ENCODE measurements at regions not wholly inside any gene's neighbourhood (a gene's known extent, or its start where the extent isn't known, plus 50 kb on each side); places are given as distances from the start of the nearest gene placed in this dataset.

DNA sequence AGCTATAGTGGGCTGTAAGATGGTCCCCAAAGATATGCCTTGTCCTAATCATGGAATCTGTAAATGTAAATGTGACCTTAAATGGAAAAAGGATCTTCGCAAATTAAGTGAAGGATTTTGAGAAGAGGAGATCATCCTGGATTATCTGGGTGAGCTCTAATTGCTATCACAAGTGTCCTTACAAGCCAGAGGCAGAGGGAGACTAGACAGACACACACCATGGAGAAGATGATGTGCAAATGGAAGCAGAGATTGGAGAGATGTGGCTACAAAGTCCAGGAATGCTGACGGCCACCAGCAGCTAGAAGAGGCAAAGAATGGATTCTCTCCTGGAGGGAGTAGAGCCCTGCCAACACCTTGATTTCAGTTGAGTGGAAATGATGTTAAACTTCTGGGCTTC is 102.3 kb upstream of the PROK2 start:
- Histone ChIP-seq H3K9me3 (ENCODE audit: control insufficient read depth, insufficient read depth, low read length) (no peaks in the 10 kb centered on the region), H3K27me3 (ENCODE audit: control insufficient read depth, insufficient read depth, low read length) (no peaks in the 10 kb centered on the region), H3K4me3 (ENCODE audit: low read depth, low read length) (no peak overlapping the region), H3K9ac (ENCODE audit: low read depth, low read length) (no peak overlapping the region), H3K36me3 (ENCODE audit: control insufficient read depth, insufficient read depth, low read length) (no peaks in the 10 kb centered on the region), H3K4me1 (ENCODE audit: control insufficient read depth, insufficient read depth, low read length) (peaks cover 3% of the 10 kb centered on the region)

DNA sequence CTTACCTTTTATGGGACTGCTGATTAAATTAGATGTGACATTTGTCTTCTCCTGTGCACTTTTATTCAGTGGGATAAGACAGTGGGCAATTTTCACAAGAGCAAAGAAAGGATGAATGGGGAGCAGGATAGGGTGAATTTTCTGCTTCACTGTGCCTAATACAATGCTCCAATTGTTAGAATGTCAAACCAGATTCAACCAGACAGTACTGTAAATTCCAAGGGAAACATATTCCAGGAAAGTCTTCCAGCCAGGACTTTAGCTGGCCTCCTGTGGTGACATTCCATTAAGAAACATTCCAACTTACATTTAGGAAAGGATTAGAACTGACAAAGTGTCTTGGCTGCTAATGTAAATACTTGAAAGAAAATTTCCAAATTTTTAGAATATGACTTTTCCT is 100.1 kb upstream of the PROK2 start:
- no peaks in the 10 kb centered on the region for H3K27me3 ChIP-seq (ENCODE audit: control insufficient read depth, insufficient read depth, low read length)
- H3K9ac ChIP-seq (ENCODE audit: low read depth, low read length), result no peak overlapping the region
- H3K4me1 ChIP-seq (ENCODE audit: control insufficient read depth, insufficient read depth, low read length), result peaks cover 3% of the 10 kb centered on the region
- no peak overlapping the region for H3K4me3 ChIP-seq (ENCODE audit: low read depth, low read length)
- H3K36me3 ChIP-seq (ENCODE audit: control insufficient read depth, insufficient read depth, low read length), result no peaks in the 10 kb centered on the region
- no peaks in the 10 kb centered on the region for H3K9me3 ChIP-seq (ENCODE audit: control insufficient read depth, insufficient read depth, low read length)

DNA sequence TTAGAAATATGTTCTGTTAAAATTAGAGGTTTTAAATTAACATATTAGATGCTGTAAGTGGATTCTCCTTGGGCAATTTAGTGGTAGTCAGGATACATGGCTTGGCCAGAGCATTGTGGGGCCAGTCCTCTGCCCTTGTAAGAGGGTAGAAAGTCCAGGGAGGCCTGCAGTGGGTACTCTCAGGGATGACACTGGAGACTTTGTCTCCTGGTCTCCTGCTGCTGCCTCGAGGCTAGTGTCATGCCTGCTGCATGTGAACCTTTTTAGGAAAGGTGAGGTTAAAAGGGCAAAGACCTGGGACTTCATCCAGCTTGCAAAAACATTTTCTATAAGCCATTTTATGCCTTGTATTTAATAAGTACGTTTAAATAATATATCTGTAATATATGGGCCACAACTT is 96.8 kb upstream of the PROK2 start:
- Histone ChIP-seq H3K4me3 (ENCODE audit: low read depth, low read length) (no peak overlapping the region), H3K4me1 (ENCODE audit: control insufficient read depth, insufficient read depth, low read length) (peaks cover 5% of the 10 kb centered on the region), H3K9ac (ENCODE audit: low read depth, low read length) (no peak overlapping the region), H3K9me3 (ENCODE audit: control insufficient read depth, insufficient read depth, low read length) (no peaks in the 10 kb centered on the region), H3K27me3 (ENCODE audit: control insufficient read depth, insufficient read depth, low read length) (no peaks in the 10 kb centered on the region), H3K36me3 (ENCODE audit: control insufficient read depth, insufficient read depth, low read length) (no peaks in the 10 kb centered on the region)

DNA sequence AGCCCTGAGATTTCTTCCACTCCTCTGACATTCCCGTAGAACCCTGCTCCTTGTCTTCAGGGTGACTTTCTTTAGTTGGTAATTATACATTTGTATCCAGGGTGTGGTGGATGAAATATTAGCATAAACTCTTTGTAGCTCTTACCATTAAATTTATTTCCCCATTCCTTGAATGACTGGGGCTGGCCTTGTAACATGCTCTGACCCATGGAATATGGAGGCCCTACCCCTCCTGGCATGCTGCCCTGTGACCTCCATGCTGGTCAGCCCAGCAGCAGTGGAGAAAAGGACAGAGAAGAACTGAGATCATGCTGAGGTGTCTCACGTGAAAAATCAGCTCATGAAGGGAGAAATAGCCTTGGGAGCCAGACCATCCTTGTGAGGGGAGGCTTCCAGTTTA is 96.1 kb upstream of the PROK2 start:
- H3K9me3 ChIP-seq (ENCODE audit: control insufficient read depth, insufficient read depth, low read length), result no peaks in the 10 kb centered on the region
- no peak overlapping the region for H3K4me3 ChIP-seq (ENCODE audit: low read depth, low read length)
- no peaks in the 10 kb centered on the region for H3K36me3 ChIP-seq (ENCODE audit: control insufficient read depth, insufficient read depth, low read length)
- peaks cover 12% of the 10 kb centered on the region for H3K4me1 ChIP-seq (ENCODE audit: control insufficient read depth, insufficient read depth, low read length)
- no peaks in the 10 kb centered on the region for H3K27me3 ChIP-seq (ENCODE audit: control insufficient read depth, insufficient read depth, low read length)
- H3K9ac ChIP-seq (ENCODE audit: low read depth, low read length), result no peak overlapping the region

DNA sequence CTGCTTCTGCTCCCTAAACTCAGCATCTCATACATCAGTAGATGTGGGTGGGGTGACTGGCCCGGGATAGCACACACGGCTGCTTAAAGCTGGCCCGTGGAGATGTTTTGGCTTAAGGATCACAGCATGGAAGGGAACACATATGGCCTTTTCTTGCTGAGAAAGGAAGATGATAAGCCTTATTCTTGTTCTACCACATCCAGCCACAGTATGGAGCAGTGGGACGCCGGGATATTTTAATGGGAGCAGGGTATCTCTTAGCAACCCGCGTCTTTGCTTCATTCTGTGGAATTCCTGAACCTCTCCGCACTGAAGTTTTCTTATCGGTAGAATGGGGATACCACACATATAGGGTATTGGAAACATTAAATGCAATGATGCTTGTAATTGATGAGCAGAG is 94.1 kb upstream of the PROK2 start:
- no peak overlapping the region for H3K4me3 ChIP-seq (ENCODE audit: low read depth, low read length)
- no peaks in the 10 kb centered on the region for H3K36me3 ChIP-seq (ENCODE audit: control insufficient read depth, insufficient read depth, low read length)
- H3K27me3 ChIP-seq (ENCODE audit: control insufficient read depth, insufficient read depth, low read length), result no peaks in the 10 kb centered on the region
- no peaks in the 10 kb centered on the region for H3K9me3 ChIP-seq (ENCODE audit: control insufficient read depth, insufficient read depth, low read length)
- no peak overlapping the region for H3K9ac ChIP-seq (ENCODE audit: low read depth, low read length)
- H3K4me1 ChIP-seq (ENCODE audit: control insufficient read depth, insufficient read depth, low read length), result peaks cover 16% of the 10 kb centered on the region

DNA sequence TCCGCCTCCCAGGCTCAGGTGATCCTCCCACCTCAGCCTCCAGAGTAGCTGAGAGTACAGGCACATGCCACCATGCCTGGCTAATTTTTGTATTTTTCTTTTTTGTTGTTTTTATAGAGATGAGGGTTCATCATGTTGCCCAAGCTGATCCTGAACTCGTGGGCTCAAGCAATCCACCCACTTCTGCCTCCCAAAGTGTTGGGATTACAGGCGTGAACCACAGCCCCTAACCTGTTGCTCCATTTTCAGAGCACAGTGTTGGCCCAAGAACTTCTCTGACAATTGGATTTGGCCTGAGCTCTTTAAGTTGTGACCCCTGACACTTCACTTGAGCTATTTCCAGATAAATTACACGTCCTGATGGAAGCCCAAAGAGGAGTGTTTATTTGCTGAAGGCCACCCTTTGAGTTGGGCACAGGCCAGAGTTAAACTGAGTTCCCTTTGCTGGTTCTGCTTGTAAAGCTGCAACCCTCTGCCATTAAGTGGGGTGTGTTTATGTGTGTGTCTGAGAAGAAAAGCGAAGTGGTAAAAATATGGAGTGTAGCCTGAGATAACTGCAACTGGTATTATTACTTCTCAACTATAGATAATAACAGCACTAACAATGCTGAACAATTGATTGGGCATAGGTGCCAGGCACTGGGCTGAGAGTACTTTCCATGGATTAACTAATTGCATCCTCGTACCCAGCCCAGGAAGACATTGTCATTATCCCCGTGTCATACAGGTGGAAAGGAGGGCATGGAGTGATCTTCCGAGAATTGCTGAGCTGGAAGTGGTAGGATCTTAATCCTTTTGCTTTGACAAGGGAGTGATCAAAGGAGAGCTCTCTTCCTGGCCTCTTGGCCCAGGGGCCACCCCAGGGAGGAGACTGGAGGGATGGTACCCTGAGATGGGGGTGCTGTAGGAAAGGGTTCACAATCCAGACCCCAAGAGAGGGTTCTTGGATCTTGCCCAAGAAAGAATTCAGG is 91.5 kb upstream of the PROK2 start:
- Histone ChIP-seq H3K9me3 (ENCODE audit: control insufficient read depth, insufficient read depth, low read length) (no peaks in the 10 kb centered on the region), H3K36me3 (ENCODE audit: control insufficient read depth, insufficient read depth, low read length) (no peaks in the 10 kb centered on the region), H3K4me1 (ENCODE audit: control insufficient read depth, insufficient read depth, low read length) (peaks cover 22% of the 10 kb centered on the region), H3K4me3 (ENCODE audit: low read depth, low read length) (no peak overlapping the region), H3K9ac (ENCODE audit: low read depth, low read length) (no peak overlapping the region), H3K27me3 (ENCODE audit: control insufficient read depth, insufficient read depth, low read length) (no peaks in the 10 kb centered on the region)

DNA sequence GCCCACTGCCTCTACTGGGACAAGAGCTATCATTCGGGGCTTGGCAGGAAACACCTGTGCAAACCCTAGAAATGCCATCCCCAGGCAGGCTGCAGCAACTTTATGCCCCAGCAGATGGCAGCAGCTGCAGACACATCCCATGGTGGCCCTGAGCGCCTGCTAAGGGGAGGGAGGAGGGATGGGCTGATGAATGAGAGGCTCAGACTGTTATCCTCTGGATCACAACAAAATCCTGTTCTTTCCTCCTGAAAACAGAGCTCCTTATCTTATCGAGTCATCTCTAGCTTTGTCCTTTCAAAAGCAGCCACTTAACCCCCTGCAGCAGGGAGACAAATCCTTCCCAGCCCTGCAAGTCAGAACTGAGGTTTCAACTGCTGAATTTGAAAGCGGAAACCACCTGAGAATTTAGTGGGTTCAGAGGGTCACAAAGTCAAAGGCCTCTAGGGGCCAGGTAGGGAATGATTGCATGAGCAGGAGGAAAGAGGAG is 90.6 kb upstream of the PROK2 start:
- Histone ChIP-seq H3K9ac (ENCODE audit: low read depth, low read length) (no peak overlapping the region), H3K4me3 (ENCODE audit: low read depth, low read length) (no peak overlapping the region), H3K27me3 (ENCODE audit: control insufficient read depth, insufficient read depth, low read length) (no peaks in the 10 kb centered on the region), H3K36me3 (ENCODE audit: control insufficient read depth, insufficient read depth, low read length) (no peaks in the 10 kb centered on the region), H3K9me3 (ENCODE audit: control insufficient read depth, insufficient read depth, low read length) (no peaks in the 10 kb centered on the region), H3K4me1 (ENCODE audit: control insufficient read depth, insufficient read depth, low read length) (peaks cover 22% of the 10 kb centered on the region)

DNA sequence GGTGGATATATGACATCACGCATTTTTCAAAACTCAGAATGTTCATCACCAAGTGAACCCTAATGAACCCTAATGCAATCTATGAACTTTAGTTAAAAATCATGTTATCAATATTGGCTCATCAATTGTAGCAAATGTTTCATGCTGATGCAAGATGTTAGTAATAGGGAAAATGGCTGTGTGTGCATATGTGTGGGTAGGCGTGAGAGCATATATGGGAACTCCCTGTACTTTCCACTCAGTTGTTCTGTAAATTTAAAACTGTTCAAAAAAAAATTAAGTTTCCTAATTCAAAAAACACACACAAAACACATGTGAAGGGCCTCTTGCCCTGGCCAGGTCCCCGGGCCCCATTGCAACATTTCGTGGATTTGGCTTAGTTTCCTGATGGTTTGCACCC is 89.7 kb upstream of the PROK2 start:
- Histone ChIP-seq H3K9me3 (ENCODE audit: control insufficient read depth, insufficient read depth, low read length) (no peaks in the 10 kb centered on the region), H3K36me3 (ENCODE audit: control insufficient read depth, insufficient read depth, low read length) (no peaks in the 10 kb centered on the region), H3K9ac (ENCODE audit: low read depth, low read length) (no peak overlapping the region), H3K4me3 (ENCODE audit: low read depth, low read length) (no peak overlapping the region), H3K27me3 (ENCODE audit: control insufficient read depth, insufficient read depth, low read length) (no peaks in the 10 kb centered on the region), H3K4me1 (ENCODE audit: control insufficient read depth, insufficient read depth, low read length) (peaks cover 22% of the 10 kb centered on the region)

DNA sequence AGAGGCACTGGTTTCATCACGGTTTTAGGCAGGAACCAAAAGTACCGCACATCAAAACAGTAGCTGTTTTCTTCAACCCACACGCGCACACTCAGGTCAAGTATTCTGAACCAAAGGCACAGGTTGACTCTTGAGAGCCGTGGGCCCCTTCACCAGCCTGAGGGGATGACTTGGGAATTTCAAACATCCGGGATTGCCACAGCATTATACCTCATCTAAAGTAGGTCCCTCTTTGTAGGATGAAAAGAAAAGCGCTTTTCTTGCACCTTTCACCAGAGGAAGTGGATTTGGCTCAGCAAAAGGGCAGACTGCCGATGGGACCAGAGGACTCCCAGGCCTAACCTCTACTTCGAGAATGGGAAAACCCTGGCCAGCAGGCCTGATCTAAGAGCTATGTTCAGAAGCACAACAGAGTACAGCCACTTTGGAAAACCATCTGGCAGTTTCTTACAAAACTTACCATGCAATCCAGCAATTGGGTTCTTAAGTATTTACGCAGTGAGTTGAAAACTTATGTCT is 88.2 kb upstream of the PROK2 start:
- H3K27me3 ChIP-seq (ENCODE audit: control insufficient read depth, insufficient read depth, low read length), result no peaks in the 10 kb centered on the region
- peak overlapping the region; percentile 18 for H3K9ac ChIP-seq (ENCODE audit: low read depth, low read length)
- H3K9me3 ChIP-seq (ENCODE audit: control insufficient read depth, insufficient read depth, low read length), result no peaks in the 10 kb centered on the region
- H3K36me3 ChIP-seq (ENCODE audit: control insufficient read depth, insufficient read depth, low read length), result no peaks in the 10 kb centered on the region
- peaks cover 22% of the 10 kb centered on the region for H3K4me1 ChIP-seq (ENCODE audit: control insufficient read depth, insufficient read depth, low read length)
- no peak overlapping the region for H3K4me3 ChIP-seq (ENCODE audit: low read depth, low read length)

DNA sequence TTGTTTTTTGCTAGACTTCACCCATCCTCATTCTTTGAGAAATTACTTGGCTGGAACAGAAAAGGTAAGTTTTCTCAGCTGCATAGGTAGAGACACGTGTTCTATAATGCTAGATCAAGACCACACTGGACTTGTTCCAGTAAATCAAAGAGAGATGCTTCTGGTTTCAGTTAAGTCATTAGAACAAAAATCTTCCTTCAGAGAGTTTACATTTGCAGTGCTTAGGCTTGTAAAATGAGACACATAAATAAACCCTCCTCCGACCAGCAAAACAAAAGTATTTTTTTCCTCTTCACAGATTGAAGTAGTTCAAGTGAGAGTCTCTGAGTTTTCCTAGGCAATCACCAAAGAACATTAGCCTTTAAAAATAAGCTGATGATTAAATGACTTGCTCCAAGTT is 87.3 kb upstream of the PROK2 start:
- Histone ChIP-seq H3K9ac (ENCODE audit: low read depth, low read length) (no peak overlapping the region), H3K4me3 (ENCODE audit: low read depth, low read length) (no peak overlapping the region), H3K27me3 (ENCODE audit: control insufficient read depth, insufficient read depth, low read length) (no peaks in the 10 kb centered on the region), H3K36me3 (ENCODE audit: control insufficient read depth, insufficient read depth, low read length) (no peaks in the 10 kb centered on the region), H3K9me3 (ENCODE audit: control insufficient read depth, insufficient read depth, low read length) (no peaks in the 10 kb centered on the region), H3K4me1 (ENCODE audit: control insufficient read depth, insufficient read depth, low read length) (peaks cover 22% of the 10 kb centered on the region)

DNA sequence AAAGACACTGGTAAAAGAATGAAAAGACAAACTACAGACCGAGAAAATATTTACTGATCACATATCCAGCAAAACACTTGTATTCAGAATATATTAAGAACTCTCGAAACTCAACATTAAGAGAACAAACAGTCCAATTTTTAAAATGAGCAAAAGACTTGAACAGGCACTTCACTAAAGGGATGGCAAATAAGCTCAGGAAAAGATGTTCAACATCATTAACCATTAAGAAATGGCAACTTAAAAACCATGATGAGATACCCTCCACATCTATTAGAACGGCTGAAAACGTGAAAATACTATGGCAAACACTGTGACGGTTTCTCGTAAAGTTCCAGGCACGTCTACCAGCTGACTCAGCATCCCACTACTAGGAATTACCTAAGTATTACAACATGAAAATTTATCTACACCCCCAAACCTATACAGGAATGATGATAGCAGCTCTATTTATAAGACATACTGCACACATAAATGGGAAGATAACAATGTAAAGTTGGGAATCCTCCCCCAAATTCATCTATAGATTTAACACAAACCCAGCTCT is 86.1 kb upstream of the PROK2 start:
- Histone ChIP-seq H3K9me3 (ENCODE audit: control insufficient read depth, insufficient read depth, low read length) (no peaks in the 10 kb centered on the region), H3K4me3 (ENCODE audit: low read depth, low read length) (no peak overlapping the region), H3K4me1 (ENCODE audit: control insufficient read depth, insufficient read depth, low read length) (peaks cover 13% of the 10 kb centered on the region), H3K9ac (ENCODE audit: low read depth, low read length) (no peak overlapping the region), H3K36me3 (ENCODE audit: control insufficient read depth, insufficient read depth, low read length) (no peaks in the 10 kb centered on the region), H3K27me3 (ENCODE audit: control insufficient read depth, insufficient read depth, low read length) (no peaks in the 10 kb centered on the region)

DNA sequence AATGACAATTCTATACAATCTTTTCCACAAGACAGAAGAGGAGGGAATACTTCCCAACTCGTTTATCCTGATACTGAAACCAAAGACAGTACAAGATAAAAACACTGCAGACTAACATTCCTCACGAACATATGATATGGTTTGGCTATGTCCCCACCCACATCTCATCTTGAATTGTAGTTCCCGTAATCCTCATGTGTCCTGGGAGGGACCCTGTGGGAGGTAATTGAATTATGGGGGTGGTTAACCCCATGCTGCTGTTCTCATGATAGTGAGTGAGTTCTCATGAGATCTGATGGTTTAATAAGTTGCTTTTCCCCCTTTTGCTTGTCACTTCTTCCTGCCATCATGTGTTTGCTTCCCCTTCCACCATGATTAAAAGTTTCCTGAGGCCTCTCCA is 83.9 kb upstream of the PROK2 start:
- no peaks in the 10 kb centered on the region for H3K9me3 ChIP-seq (ENCODE audit: control insufficient read depth, insufficient read depth, low read length)
- no peaks in the 10 kb centered on the region for H3K36me3 ChIP-seq (ENCODE audit: control insufficient read depth, insufficient read depth, low read length)
- H3K4me1 ChIP-seq (ENCODE audit: control insufficient read depth, insufficient read depth, low read length), result peaks cover 10% of the 10 kb centered on the region
- no peak overlapping the region for H3K4me3 ChIP-seq (ENCODE audit: low read depth, low read length)
- H3K9ac ChIP-seq (ENCODE audit: low read depth, low read length), result no peak overlapping the region
- no peaks in the 10 kb centered on the region for H3K27me3 ChIP-seq (ENCODE audit: control insufficient read depth, insufficient read depth, low read length)
